H4 (cell line): ENCODE measurements at regions not wholly inside any gene's neighbourhood (a gene's known extent, or its start where the extent isn't known, plus 50 kb on each side); places are given as distances from the start of the nearest gene placed in this dataset.
"Not testable (repeated sequence)": the region's sequence is repeated elsewhere in the genome, so short reads cannot be mapped to it uniquely, and the experiment has no call there.

Source experiments
- DNase-seq: peaks from one replicate; pipeline ENCODE4 v3.0.0-alpha.2; 2015; ENCODE audit warnings: low spot score

DNA sequence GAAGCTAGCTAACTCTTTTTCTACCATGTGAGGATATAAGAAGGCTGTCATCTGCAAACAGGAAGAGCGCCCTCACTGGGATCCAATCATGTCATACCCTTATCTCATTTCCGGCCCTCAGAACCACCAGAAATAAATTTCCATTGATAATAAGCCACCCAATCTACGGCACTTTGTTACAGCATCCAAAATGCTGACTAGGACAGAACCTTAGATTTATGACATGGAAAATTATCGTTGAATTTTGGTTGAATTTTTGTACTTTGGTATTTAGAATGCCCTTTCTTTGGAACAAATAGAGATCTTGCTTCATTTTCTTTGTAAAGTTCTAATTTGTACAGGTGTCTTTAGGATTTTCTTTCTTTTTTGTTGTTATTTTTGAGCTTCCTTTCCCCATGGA is 53.3 kb upstream of the CYLC2 start:
- DNase-seq, result no peak

DNA sequence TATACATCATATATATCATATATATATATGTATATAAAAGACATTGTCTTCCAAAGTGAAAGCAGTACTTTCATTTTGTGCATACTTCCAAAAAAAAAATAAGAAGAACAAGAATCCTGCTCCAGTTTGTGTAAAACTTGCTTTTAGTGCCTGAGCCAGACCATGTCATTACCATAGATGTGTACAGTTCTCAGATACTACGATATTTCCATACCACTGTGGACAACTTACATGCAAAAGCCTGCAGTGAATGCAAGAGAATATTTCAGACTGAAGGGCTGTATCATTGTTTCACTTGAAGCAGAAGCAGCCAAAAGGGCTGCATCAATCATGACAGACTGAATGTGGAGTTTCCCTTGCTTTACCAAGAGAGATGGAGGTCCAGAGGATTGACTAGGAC is 72.6 kb upstream of the CYLC2 start:
- DNase-seq, result no peak

DNA sequence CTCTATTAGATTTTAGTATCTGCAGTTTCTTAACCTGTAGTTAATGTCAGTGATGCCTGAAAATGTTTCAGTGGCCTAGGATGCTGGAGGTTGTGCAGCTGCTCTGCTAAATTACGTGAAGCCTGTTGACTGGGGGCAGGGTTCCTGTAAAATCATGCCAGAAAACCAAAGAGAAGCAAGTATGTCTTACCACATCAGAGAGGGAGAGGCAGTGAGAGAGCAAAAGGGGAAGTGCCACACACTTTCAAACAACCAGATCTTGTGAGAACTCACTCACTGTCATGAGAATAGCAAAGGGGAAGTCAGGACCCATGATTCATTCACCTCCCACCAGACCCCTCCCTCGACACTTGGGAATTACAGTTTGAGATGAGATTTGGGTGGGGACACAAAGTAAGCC is 83.9 kb upstream of the CYLC2 start:
- DNase-seq, result no peak

DNA sequence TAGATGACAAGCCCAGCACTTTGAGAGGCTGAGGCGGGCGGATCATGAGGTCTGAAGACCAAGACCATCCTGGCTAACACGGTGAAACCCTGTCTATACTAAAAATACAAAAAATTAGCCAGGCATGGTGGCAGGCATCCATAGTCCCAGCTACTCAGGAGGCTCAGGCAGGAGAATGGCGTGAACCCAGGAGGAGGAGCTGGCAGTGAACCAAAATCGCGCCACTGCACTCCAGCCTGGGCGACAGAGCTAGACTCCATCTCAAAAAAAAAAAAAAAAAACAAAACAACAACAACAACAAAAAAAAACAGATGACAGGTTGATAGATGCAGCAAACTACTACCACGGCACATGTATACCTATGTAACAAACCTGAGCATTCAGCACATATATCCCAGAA is 89.3 kb upstream of the CYLC2 start:
- DNase-seq, result not testable (repeated sequence)

DNA sequence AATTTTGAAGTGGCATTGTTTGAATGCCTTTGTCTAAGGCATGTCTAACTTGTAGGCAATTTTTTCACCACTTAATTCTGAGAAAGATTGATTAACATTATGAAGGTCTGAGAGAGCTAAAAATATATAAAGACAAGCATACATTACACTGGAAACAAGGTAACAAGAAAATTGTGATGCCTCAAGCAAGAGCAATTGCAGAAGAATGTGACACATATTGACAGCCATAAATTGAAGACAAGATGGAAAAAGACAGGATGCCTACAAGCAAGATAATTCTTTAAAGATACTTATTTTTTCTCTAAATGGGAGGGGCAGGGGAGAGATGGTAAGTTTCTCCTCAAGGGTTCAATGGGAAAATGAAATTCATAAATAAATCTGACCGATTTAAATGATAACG is 103.1 kb upstream of the CYLC2 start:
- no peak for DNase-seq

DNA sequence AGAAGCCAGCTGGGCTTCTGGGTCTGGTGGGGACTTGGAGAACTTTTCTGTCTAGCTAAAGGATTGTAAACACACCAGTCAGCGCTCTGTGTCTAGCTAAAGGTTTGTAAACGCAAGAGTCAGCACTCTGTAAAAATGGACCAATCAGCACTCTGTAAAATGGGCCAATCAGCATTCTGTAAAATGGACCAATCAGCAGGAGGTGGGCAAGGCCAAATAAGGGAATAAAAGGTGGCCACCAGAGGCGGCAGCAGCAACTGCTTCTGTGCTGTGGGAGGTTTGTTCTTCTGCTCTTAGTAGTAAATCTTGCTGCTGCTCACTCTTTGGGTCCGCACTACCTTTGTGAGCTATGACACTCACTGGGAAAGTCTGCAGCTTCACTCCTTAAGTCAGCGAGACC is 106.4 kb upstream of the CYLC2 start:
- DNase-seq, result peak; percentile 6

DNA sequence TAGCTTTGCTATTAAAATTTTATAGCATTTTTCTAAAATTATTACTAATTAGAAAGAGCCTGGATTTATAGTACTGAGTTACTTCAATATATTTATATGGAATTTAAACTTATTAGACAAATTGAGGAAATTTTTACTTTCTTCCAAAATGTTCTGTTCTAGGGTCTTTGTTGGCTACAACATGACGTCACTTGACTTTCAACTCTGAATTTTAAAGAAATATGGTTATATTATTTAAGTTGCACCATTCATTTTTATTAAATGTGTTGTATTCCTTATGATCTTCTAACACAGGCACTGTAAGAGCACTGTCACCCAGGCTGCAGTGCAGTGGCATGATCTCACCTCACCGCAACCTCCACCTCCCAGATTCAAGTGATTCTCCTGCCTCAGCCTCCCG is 119.4 kb upstream of the CYLC2 start:
- no peak for DNase-seq

DNA sequence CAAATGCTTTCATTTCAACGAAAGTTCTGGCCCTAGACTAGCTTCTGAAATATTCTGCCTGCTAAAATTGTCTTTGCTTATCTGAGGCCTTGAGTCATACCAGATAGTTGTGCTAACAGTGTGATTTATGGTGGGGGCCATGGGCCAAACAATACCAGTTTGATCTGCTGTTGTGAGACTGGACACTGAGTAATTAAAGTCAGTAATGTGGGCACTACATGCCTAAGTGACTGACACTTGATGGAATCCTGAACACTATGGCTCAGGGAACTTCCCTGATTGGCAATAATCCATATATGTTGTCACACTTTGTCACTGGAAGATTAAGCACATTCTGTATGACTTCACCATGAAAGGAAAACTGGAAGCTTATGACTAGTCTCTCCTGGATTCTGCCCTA is 127.6 kb upstream of the CYLC2 start:
- peak; percentile 10 for DNase-seq

DNA sequence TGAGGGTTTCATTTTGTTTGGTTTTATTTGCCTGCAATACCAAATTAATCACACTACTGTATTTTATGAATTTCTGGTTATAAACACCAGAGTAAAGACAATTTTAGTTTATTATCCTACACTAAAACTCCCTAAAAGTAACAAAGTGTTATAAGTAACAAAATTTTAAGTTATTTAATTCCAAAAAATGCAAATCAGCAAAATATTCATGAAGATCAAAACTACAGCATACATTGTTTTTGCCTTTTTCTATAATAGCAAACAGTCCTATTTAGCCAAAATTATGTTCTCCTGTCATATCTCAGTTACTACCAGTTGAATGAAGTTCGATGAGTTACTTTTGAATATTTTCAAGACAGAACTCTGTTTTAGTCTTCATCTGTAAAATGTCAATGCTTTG is 132.7 kb upstream of the CYLC2 start:
- DNase-seq, result no peak

DNA sequence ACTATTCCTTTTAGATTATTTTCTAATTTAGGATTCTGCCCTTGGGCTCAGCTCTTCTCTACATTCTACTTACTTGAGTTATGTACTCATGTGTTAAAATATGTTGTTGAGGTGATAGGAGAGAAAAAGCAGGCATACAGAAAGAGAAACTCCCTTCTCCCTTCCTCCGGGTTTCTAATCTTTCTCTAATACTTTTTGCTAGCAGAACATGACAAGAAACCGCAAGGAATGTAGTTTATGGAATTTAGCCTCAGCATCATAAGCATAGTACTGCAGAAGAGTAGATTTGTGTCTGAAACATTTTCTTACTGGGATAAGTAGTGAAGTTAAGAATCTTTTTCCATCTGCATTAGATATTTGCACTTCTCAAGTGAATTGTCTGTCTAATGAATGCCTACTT is 139.5 kb upstream of the CYLC2 start:
- DNase-seq, result peak; percentile 9

DNA sequence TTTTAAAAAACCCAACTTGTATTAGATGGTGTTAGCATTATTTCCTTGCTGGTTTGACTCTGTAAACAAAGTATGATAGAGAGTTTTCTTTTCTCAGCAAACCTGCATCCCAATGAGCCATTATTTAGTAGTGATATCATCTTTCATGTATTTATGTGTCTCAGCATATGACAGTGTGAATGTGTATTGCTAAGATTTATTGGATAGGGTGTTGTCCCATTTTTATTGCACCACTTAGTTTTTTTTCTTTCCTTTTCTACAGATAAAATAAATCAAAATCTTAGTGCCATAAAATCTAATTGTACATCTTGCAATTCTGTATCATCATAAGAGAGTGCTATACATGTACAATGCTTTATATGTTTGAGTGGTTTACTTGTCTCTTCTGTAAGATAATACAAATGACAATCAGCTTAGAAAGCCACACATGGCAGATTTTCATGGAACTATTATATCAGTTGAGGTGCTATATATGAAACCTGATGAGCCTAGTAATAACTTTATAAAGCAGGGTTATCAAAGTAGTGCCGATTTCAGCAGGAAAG is 149.2 kb upstream of the CYLC2 start:
- no peak for DNase-seq

DNA sequence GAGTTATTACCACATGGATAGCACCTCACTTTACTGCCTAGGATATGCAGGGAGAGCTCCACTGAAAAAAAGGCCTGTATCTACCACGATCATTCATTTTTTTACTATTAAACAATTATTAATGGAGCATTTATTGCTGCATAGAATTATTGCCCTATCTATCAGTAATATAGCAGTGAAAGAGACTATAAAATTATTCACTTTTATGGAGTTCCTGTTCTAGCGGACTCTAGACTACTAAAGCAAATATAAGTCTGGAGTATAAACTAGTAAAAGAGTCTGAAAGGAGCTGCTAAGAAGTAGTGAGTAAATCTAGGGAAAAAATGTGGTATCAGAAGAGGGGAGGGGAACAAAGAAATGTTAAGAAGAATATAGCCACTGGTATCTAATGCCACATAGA is 150.4 kb upstream of the CYLC2 start:
- no peak for DNase-seq

DNA sequence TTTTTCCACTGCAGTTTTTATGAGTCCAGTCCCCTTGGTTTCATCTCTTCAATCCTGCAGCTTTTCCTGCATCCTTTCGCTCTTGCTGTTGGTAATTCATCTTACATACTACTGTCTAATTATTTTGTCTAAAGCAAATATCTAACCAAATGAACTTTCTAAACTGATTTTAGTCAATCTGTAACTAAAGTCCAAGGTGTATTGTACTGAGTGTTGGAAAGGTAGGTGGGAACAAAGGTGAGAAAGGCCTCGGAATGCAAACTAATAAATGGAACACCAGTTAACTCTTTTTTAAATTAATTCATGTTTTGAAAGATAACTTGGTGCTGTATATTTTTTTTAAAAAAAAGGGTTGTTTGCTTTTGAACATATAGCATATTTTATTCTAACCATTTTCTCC is 152.7 kb upstream of the CYLC2 start:
- no peak for DNase-seq

DNA sequence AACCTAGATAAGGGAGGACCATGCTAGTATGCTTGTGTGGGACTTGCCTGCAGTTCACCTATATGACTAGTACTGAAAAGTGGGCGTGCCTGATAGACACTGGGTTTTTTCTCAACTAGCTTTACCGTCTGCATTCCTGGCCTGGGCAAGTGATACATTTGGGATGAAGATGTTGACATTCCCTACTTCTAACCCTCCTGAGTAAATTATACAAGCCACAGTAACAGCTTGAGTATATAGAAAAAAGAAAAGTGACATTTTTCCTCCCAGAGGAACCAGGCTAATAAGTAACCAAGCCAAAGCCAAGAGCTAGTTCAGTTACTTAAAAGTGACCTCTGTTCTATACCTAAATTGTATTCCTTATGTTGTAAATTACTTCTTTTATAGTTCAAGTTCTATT is 153.8 kb upstream of the CYLC2 start:
- DNase-seq, result no peak

DNA sequence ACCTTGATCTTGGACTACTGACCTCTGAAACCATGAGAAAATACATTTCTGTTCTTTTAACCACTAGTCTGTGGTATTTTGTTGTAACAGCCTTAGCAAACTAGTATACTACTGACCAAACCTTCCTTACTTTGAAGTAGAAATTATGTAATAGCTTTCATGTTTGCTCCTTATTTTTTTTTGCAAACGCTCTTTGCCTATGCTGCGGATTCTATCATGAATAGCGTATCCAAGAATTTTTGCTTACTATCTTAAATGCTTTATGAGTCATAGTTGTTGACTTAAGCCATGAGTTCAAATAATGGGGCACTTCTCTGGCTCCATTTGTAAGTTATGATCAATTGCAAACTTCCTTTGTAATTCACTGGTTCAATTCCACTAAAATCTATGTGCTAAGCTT is 154.8 kb upstream of the CYLC2 start:
- no peak for DNase-seq

DNA sequence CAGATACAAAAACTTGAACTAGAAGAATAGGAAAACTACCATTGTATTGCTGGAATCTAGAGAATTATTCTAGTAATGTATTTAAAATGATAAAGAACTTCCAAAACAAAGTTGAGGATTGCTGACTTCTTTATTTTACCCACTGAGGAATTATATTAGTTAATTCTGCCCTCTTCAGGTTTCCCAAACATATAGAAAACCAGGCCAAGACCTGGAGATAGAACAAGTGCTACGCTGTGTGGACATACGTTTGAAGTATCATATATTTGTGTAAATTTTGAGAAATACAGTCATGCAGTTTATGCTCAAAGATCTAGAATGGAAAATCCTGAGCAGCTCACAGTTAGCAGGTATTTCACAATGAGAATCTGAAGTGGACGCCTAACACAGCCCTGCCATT is 162.3 kb upstream of the CYLC2 start:
- no peak for DNase-seq

DNA sequence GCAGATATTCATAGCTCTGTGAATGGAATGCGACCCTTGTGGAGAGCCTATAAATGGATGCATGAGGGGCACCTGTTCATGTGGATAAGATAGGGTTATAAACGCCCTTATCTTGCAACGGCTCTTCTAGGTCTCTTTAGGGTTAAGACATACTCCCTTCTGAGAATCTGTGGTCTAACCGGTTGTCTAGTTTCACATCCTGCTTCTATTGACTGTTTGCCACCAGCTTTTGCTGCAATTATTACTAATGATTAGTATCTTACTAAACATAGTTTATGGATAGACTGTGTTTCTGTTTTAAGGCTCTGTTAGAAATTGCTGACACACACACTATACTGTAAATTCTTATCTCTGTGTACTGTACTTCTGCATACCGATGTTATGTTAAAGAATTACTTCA is 198.9 kb upstream of the CYLC2 start:
- DNase-seq, result no peak

DNA sequence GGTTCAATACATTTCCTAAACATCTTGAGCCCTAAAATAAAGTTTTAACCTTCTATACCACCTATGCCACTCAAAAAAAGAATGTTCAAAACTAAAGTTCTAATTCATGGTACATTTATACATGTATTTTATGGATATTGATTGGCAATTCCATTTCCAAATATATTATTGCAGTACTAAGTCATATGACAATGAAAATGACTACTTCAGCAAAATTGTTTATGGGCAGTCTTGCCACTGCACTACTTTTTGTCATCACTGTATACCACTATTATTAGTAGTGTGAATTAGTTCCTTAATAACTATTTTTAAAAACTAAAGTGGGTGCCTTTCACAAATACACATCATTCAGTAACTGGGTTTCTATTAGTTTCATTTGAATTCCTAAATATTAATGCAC is 199.6 kb upstream of the CYLC2 start:
- no peak for DNase-seq

DNA sequence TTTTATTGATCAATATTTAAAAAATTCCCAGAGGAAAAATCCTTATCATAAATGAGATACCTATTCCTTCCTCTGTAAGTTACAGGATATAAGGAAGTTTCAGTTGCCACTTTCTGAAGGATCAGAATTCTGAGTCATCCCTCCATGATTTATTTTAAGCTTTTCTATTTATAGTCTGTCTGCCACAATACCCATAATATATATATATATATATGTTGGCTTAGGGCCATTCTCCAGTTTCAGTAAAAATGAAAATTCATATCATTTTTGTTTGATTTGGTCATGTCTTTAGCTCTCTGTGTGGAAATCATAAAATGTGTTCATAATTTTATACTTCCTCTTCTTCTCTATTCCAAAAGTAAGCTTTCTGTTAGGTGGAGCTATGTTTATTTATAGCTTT is 215.8 kb upstream of the CYLC2 start:
- DNase-seq, result no peak

DNA sequence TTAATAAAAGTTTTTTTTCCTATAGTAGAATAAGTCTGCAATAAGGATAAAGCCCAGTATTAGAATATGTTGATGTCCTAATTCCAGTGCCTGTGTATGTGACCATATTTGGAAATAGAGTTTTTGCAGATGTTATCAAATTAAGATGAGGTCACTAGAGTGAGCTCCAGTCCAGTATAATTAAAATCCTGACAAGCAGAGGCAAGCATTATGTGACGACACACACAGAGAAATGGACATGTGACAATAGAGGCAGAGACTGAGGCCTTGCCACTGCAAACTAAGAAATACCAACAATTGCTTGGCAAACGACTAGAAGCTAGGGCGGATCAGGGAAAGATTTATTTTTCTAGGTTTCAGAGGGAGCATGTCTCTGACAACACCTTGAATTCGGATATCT is 216.4 kb upstream of the CYLC2 start:
- DNase-seq, result peak; percentile 3

DNA sequence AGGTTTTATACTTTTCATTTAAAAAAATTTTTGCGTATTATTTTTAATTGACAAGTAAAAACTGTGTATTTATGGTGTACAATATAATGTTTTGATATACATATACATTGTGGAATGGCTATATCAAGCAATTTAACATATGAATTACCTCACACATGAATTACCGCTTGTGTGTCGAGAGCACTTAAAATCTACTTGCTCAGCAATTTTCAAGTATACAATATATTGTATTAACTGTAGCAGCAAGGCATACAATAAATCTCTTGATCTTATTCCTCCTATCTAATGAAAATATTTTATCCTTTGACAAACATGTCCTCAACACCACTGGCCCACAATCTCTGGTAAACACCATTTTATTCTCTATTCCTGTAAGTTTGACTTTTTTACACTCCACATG is 224.4 kb upstream of the CYLC2 start:
- DNase-seq, result no peak

DNA sequence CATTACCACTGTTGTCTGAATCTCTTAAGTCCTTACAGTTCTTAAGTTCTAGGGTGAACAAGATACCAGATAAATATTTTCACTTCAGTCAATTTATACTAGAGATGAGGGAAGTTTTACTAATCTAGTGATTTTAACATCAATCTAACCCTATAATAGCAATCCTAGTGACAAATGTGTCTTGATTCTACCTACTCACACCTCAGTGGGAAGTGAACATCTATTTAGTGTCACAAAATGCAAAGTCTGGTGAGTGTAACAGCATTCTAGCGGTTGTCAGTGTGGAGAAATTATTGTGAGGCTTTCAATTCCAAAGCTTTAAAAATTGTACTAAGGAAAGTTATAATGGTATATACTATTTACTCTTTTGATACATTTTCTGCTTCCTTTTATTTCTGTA is 225.8 kb upstream of the CYLC2 start:
- DNase-seq, result no peak

DNA sequence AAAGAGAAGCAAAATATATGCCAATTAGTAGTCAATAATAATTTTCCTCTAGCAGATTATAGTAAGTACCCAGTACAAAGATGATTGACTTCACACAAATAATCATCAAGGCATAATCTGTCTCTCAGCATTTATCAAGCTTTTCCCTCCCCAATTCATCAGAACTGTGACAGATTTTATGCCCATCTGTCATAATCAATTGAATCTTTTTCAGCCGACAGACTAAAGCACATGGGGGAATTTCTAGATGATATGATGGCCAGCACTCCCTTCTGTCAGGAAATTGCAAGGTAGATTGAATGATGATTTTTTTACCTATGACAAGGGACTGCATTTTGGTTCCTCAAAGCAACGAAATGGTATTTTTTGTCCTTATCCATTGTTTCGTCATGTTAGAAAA is 227.1 kb upstream of the CYLC2 start:
- no peak for DNase-seq

DNA sequence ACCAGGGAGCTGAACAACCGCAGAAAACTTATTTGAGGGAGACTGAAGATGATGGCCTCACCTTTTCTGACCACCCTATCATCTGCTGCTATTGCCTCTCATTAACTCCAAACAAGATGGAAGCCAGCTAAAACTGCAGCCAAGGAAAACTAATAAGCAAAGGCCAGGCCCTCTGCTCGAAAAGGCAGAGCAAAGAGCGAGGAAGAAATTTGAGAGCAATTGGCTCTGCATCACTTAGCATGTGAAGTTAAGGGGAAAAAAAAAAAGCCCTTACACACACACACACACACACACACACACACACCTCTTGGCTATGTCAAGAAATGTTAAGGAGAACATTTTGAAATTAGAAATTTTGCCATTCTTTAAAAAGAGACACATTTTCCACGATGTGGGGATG is 228.1 kb upstream of the CYLC2 start:
- no peak for DNase-seq

DNA sequence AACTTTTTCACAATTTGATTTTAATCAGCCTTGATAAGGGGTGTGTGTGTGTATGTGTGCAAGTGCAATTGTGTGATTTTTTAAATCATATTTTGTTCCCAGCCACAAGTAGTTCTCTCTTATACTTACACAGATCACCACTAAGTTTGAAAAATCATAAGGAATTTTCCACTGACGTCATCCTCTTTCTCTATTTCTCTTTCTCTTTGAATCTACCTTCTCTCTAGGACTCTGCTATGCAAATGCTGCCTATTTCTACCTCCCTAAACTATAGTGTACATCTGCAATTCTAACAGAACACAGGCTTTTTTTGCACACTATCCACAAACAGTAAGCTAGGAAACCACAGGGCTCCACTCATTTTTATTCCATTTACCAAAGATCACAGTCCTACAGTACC is 254.6 kb upstream of the CYLC2 start:
- DNase-seq, result no peak
